NCI-H226 (cell line): ENCODE measurements at regions not wholly inside any gene's neighbourhood (a gene's known extent, or its start where the extent isn't known, plus 50 kb on each side); places are given as distances from the start of the nearest gene placed in this dataset.
"Not testable (repeated sequence)": the region's sequence is repeated elsewhere in the genome, so short reads cannot be mapped to it uniquely, and the experiment has no call there.

Source experiments
- DNase-seq: peaks from one replicate; pipeline ENCODE4 v3.0.0-alpha.2; 2015

DNA sequence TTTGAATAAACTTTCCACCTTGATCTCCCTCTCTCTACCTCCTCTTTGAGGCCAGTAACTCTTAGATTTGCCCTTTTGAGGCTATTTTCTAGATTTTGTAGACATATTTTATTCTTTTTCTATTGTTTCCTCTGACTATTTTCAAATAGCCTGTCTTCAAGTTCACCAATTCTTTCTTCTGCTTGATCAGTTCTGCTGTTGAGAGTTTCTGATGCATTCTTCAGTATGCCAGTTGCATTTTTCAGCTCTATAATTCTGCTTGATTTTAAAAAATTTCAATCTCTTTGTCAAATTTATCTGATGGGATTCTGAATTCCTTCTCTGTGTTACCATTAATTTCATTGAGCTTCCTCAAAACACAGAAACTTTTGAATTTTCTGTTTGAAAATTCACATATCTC, 257.5 kb downstream of the HAPSTR1 start:
- DNase-seq, result no peak

- not testable (repeated sequence) for DNase-seq
Measured at GRCh38 chr16:9349373-9349960, 258.0 kb downstream of the HAPSTR1 start.

GRCh38 chr16:9350119-9350799, 258.8 kb downstream of the HAPSTR1 start:
- DNase-seq, result not testable (repeated sequence)

DNA sequence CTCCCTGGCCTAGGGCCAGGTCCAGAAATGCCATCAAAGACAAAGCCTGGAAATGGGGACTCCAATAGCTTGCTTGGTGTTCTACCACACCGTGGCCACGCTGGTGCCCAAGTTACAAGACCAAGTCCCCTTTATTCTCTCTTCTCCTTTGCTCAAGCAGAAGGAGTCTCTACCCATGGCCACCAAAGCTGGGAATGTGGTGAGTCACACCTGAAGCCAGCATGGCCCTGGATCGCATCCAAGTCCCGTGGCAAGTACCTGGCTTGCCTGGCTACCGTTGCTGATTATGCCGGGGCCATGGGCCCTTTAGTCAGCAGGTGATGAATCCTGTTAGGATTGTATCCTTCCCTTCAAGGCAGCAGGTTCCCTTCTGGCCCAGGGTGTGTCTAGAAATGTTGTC, 260.0 kb downstream of the HAPSTR1 start:
- no peak for DNase-seq

DNA sequence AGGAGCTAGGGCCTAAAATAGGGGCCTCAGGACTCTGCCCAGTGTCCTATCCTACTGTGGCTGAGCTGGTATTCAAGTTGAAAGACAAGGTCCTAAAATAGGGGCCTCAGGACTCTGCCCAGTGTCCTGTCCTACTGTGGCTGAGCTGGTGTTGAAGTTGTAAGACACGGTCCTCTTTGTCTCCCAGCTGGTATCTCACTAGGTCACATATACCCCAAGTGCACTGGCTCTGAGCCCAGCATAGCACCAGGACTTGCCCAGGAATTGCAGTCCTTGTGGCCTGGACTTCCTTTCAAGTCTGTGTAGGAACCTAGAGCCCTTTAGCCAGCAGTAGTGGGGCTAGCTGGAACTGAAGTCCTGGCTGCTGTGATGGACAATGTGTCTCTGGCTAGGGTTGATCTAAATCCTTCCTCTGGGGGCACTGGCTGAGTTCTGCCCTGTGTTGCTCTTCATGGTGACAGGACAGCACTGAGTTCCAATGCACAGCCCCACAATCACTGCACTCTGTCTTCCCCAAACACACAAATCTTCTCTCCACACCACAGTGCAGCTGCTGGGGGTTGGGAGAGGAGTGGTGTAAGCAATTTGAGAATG, 260.5 kb downstream of the HAPSTR1 start:
- DNase-seq, result no peak

DNA sequence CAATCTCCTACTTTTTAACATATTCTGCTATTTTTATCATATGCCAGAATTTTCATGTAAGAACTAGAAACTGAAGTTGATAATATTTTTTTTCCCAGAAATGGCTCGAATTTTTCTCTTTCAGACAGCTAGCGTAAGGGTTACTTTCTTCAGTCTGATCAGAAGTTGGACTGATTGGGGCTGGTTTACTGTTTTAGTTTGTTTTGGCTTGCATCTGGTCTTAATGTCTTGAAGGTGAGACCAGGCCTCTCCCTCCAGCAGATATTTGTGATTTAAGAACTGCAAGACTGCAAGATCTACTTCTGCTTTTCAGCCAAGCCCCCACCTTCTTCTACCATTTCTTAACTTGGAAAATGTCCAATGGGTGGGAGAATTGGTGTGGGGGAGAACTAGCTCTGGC, 266.4 kb downstream of the HAPSTR1 start:
- no peak for DNase-seq

- no peak for DNase-seq
Measured at GRCh38 chr16:9360075-9360474, 268.6 kb downstream of the HAPSTR1 start.

GRCh38 chr16:9362050-9362449, 270.6 kb downstream of the HAPSTR1 start:
- DNase-seq, result no peak

DNA sequence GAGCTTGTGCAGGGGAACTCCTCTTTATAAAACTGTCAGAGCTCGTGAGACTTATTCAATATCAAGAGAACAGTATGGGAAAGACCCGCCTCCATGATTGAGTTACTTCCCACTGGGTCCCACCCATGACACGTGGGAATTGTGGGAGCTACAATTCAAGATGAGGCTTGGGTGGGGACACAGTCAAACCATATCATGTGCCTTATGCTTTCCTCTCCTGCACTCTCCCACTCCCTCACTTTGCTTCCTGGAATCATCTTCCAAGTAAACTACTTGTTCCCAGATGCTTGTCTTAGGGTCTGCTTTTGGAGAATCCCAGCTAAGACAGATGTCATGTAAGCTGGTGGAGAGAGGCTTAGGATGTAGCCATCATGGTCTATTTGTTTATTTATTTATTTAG, 271.2 kb downstream of the HAPSTR1 start:
- DNase-seq, result no peak

- DNase-seq, result no peak
Measured at GRCh38 chr16:9363520-9363919, 272.1 kb downstream of the HAPSTR1 start.

GRCh38 chr16:9364721-9365369, 273.4 kb downstream of the HAPSTR1 start:
- DNase-seq, result no peak

DNA sequence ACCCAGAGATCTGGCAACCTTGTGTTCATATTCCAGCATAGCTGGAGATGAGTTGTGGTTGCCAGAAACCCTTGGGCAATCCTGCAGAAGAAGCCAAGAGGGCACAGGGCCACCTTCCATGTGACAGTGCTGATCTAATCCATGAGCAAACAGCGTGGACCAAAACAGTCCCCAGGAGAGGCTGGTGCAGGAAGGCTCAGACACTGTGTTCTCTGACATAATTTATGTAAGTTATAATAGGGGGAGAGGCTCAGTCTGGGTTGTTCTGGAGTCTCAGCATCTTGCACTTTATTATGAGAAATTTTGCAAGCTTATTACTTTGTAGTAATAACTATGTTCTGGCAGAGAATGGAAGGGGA, 273.9 kb downstream of the HAPSTR1 start:
- DNase-seq, result no peak

DNA sequence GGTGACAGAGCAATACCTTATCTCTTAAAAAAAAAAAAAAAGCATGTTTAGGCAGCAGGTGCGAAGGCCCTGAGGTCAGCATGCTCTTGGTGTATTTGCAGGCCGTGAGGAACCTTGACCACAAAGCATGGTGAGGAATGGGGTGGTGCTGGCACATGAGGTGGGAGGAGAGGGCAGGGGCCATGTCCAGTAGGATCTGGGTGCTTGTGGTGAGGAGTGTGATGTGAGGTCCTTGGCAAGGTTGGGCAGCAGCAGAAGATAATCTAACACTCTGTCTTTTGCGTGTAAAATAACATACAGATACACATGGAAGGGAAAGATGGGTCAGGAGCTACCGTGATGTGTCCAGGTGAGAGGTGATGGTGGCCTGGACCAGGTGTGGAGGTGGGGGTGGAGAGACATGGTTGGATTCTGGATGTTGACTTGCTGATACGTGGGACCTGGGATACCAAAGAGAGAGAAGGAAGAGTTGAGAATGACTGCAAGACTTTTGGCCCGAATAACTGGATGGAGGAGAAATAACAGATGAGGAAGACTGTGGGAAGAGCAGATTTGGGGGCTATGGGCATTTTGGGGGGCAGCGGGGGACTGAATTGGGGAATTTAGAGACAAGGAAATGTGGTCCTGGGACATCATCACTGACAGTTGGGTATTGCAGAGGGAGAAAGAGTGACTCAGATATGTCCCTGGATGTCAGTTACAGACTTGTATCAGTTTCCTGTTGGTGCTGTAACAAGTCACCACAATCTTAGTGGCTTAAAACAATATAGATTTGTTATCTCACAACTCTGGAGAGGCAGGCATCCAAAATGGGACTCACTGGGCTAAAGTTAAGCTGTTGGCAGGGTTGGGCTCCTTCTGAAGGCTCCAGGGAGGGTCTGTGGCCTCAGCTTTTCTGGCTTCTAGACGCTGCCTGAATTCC, 274.9 kb downstream of the HAPSTR1 start:
- DNase-seq, result no peak

DNA sequence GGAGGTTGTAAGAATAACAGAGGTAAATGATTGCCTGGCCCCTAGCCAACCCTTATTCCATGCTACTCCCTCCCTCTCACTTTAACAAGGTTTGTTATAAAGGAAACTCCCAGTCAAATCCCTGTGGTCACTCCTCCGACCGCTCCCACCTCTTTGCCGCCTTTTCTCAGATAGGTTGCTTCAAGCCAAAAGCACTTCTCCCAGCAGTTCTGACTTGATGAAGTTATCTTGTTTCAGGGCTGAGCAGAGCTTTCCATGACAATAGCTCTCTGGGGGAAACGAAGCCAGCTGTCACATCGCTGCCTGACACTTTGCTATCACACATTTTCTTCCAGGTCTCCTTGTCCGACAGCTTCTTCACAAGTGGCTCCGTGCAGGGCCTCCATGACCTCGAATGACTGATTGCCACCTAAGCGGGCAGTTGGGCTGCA, 278.6 kb downstream of the HAPSTR1 start:
- DNase-seq, result no peak

- no peak for DNase-seq
Measured at GRCh38 chr16:9371713-9372448, 280.4 kb downstream of the HAPSTR1 start.

DNA sequence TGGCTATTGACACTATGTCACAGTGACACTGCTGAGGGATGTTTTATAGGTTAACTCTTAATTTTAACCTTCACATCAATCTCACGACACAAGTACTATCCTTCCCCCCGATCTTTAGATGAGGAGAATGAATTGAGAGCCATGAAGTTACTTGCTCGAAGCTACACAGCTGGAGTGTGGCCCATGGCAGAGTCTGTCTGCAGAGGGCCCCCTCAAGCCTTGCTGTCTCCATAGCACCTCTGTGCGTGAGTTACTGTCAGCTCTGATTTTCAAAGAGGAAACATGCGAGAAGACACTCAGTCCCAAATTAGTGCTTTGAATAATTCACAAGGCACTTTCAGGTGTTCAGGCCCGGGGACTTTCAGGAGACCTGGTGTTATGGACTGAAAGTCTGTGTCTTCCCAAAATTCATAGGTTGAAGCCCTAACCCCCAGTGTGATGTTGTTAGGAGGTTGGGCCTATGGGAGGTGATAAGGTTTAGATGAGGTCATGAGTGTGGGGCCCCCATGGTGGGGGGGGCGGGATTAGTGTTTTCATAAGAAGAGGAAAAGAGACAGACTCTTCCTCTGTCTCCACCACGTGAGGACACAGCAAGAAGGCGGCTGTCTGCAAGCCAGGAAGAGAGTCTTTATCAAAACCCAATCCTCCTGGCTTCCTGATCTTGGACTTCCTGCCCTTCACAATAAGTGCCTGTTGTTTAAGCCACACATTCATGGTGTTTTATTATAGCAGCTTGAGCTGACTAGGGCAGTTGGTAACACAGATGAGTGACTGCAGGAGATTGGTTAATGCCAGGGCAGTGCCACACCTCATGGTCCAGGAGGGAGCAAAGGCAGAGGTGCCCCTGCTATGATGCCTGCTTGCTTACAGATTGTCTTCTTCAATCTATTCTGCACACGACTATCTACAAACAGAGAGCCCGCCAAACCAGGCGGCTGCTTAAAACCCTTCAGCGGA, 281.8 kb downstream of the HAPSTR1 start:
- DNase-seq, result no peak

DNA sequence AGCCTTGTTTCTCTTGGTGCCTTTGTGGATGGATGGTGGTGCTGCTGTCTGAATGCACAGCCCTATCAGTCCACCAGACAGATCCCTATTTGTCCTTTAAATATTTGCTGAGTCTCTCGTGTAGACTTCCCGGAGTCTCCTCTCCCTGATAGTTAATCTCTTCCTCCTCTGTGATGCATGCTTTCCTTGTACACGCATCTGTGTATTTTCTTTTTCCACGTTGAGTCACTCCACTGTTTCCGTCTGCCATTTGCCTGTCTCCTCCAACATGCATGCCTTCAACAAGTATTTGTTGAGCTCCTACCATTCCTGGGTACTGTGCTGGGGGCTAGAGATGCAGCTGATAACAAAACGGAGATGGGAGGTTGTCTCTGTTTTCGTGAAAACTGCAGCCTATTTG, 282.6 kb downstream of the HAPSTR1 start:
- DNase-seq, result no peak

DNA sequence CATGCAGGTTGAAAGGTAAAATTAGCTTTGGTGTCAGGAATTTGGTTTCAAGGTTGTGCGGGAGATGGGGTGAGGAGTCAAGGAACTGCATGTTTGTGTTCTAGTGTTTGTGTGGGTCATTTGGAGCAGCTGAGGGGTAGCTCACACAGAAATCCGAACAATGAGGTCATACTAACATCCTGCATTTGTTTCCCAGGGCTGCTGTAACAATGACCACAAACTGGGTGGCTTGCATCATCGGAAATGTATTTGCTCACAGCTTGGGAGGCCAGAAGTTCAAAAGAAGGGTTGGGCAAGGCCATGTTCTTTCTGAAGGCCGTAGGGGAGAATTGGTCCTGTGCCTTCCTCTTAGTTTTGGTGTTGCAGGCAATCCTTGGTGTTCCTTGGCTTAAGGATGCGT, 287.4 kb downstream of the HAPSTR1 start:
- DNase-seq, result no peak

DNA sequence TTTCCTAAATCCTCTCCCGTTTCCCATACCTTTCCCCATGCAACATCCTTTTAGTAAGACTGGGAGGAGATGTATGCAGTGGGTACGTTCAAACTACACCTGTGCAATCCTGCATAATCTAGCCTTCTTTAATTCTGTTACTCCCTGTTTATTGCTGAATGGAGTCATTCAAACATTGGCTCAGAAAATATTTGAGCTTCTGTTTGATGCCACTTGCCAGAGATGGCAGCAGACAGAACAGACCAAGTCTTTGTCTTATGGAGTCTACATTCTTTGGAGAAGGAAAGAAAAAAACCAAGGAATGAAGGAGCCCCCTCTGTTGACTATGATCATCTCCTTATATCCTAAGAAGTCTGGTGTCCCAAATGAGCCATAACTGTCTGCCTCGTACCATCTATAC, 288.8 kb downstream of the HAPSTR1 start:
- DNase-seq, result no peak

- no peak for DNase-seq
Measured at GRCh38 chr16:9381399-9381798, 290.0 kb downstream of the HAPSTR1 start.

DNA sequence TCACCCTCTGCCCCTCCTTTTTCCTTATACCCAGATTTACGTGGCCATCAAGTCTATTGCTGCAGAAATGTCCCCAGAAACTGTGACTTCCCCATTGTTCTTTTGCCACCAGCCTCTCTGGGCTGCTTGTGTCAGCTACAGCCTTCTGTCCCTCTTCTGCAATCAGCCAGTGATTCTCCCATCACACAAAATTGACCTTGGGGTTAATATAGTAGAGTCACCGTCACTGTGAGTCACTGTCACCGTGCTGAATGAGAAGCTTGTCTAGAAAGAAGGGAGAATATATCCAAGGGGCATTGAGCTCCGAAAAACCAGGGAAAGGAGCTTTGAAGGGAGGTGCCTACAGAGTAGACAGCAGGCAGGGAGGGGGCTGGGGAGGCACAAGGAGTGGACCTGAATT, 290.5 kb downstream of the HAPSTR1 start:
- no peak for DNase-seq
